MM.1S (cell line): ENCODE measurements at regions not wholly inside any gene's neighbourhood (a gene's known extent, or its start where the extent isn't known, plus 50 kb on each side); places are given as distances from the start of the nearest gene placed in this dataset.

Experiments used
- DNase-seq: peaks from one replicate; pipeline ENCODE4 v3.0.0-alpha.2; 2015
- H2AFZ ChIP-seq: fragments of 300-600 bp; sonication (generic); 2 replicates; pipeline ENCODE4 v1.6.0; 2016; ENCODE audit warnings: antibody characterized with exemption, low read length
- H3F3A ChIP-seq: fragments of 300-600 bp; sonication (generic); 2 replicates; pipeline ENCODE4 v1.6.1; 2016; ENCODE audit warnings: mild to moderate bottlenecking, antibody characterized with exemption, low read length, moderate library complexity, mixed read lengths; ENCODE audit not compliant: insufficient read depth
- H3K27ac ChIP-seq: fragments of 300-600 bp; sonication (generic); 2 replicates; pipeline ENCODE4 v1.5.1; 2016; ENCODE audit warnings: mild to moderate bottlenecking, low read length
- H3K27me3 ChIP-seq: fragments of 300-600 bp; sonication (generic); replicated peaks from 2 replicates; pipeline ENCODE4 v1.6.0; 2016; ENCODE audit warnings: low read length; ENCODE audit not compliant: insufficient read depth
- H3K36me3 ChIP-seq: fragments of 300-600 bp; sonication (generic); replicated peaks from 2 replicates; pipeline ENCODE4 v1.6.1; 2016; ENCODE audit warnings: mild to moderate bottlenecking, low read length, mixed read lengths; ENCODE audit not compliant: insufficient read depth
- H3K4me1 ChIP-seq: fragments of 300-600 bp; sonication (generic); 2 replicates; pipeline ENCODE4 v1.6.1; 2016; ENCODE audit warnings: low read length, mixed read lengths
- H3K4me2 ChIP-seq: fragments of 300-600 bp; sonication (generic); 2 replicates; pipeline ENCODE4 v1.6.0; 2016; ENCODE audit warnings: low read depth, low read length
- H3K4me3 ChIP-seq: fragments of 300-600 bp; sonication (generic); 2 replicates; pipeline ENCODE4 v1.5.1; 2016; ENCODE audit warnings: low read length, mixed read lengths
- H3K79me2 ChIP-seq: fragments of 300-600 bp; sonication (generic); 2 replicates; pipeline ENCODE4 v1.6.1; 2016; ENCODE audit warnings: mixed run types, low read length, mixed read lengths
- H3K9ac ChIP-seq: fragments of 300-600 bp; sonication (generic); 2 replicates; pipeline ENCODE4 v1.6.1; 2016; ENCODE audit warnings: low read length, mixed read lengths
- H3K9me2 ChIP-seq: fragments of 300-600 bp; sonication (generic); replicated peaks from 2 replicates; pipeline ENCODE4 v1.6.1; 2016; ENCODE audit warnings: mild to moderate bottlenecking, low read length, mixed read lengths; ENCODE audit not compliant: insufficient read depth
- H3K9me3 ChIP-seq: fragments of 300-600 bp; sonication (generic); replicated peaks from 2 replicates; pipeline ENCODE4 v1.6.1; 2016; ENCODE audit warnings: mild to moderate bottlenecking, low read length, mixed read lengths; ENCODE audit not compliant: insufficient read depth
- H4K20me1 ChIP-seq: fragments of 300-600 bp; sonication (generic); 2 replicates; pipeline ENCODE4 v1.6.1; 2016; ENCODE audit warnings: mild to moderate bottlenecking, low read length, moderate library complexity, mixed read lengths; ENCODE audit not compliant: insufficient read depth
- CTCF ChIP-seq: fragments of 300-600 bp; sonication (generic); IDR thresholded peaks from 2 replicates; pipeline ENCODE4 v1.5.1; 2016; ENCODE audit warnings: antibody characterized with exemption, low read length, mixed read lengths
- EZH2 ChIP-seq: fragments of 300-600 bp; sonication (generic); optimal IDR thresholded peaks from 2 replicates; pipeline ENCODE3; 2017; ENCODE audit warnings: low read depth, mild to moderate bottlenecking, antibody characterized with exemption, low read length, mixed read lengths
- EZH2phosphoT487 ChIP-seq: fragments of 300-600 bp; sonication (generic); IDR thresholded peaks from 2 replicates; pipeline ENCODE4 v1.6.1; 2018; ENCODE audit warnings: antibody characterized with exemption, low read length

- TF ChIP-seq EZH2phosphoT487 (no peak), EZH2 (no peak), CTCF (no peak)
- no peak overlapping the region for H3K4me3 ChIP-seq
These were observed 415.1 kb downstream of the SOX11 start for GRCh38 chr2:6107290-6107689.

GRCh38 chr2:6109831-6110230 is 417.6 kb downstream of the SOX11 start:
- no peak for DNase-seq
- Histone ChIP-seq H3K36me3 (no peaks in the 10 kb centered on the region), H3K9ac (no peak overlapping the region), H3F3A (no peaks in the 10 kb centered on the region), H3K9me2 (no peaks in the 10 kb centered on the region), H3K27me3 (no peaks in the 10 kb centered on the region), H3K4me2 (no peak overlapping the region), H3K4me1 (no peaks in the 10 kb centered on the region), H4K20me1 (no peaks in the 10 kb centered on the region), H3K79me2 (no peaks in the 10 kb centered on the region), H3K9me3 (no peaks in the 10 kb centered on the region), H3K27ac (no peak overlapping the region), H2AFZ (no peak overlapping the region), H3K4me3 (no peak overlapping the region)
- TF ChIP-seq EZH2, result no peak

More at GRCh38 chr2:6107290-6107689, 415.1 kb downstream of the SOX11 start:
- H2AFZ ChIP-seq, result no peak overlapping the region
- H3K79me2 ChIP-seq, result no peaks in the 10 kb centered on the region
- no peaks in the 10 kb centered on the region for H3K9me2 ChIP-seq
- no peaks in the 10 kb centered on the region for H3K36me3 ChIP-seq
- H3K27ac ChIP-seq, result no peak overlapping the region
- H3K9ac ChIP-seq, result no peak overlapping the region
- H3K27me3 ChIP-seq, result no peaks in the 10 kb centered on the region
- no peaks in the 10 kb centered on the region for H3K4me1 ChIP-seq
- H3F3A ChIP-seq, result no peaks in the 10 kb centered on the region
- no peaks in the 10 kb centered on the region for H3K9me3 ChIP-seq
- H4K20me1 ChIP-seq, result no peaks in the 10 kb centered on the region
- no peak for DNase-seq
- no peak overlapping the region for H3K4me2 ChIP-seq

GRCh38 chr2:6111781-6112261 is 419.6 kb downstream of the SOX11 start:
- H4K20me1 ChIP-seq, result no peaks in the 10 kb centered on the region
- H2AFZ ChIP-seq, result no peak overlapping the region
- H3K9ac ChIP-seq, result no peak overlapping the region
- H3K36me3 ChIP-seq, result no peaks in the 10 kb centered on the region
- H3K4me3 ChIP-seq, result no peak overlapping the region
- no peaks in the 10 kb centered on the region for H3K4me1 ChIP-seq
- no peak overlapping the region for H3K4me2 ChIP-seq
- H3K27me3 ChIP-seq, result no peaks in the 10 kb centered on the region
- no peaks in the 10 kb centered on the region for H3K9me2 ChIP-seq
- no peaks in the 10 kb centered on the region for H3F3A ChIP-seq
- no peak overlapping the region for H3K27ac ChIP-seq
- no peak for TF ChIP-seq EZH2phosphoT487
- TF ChIP-seq EZH2, result no peak
- no peak for TF ChIP-seq CTCF
- no peak for DNase-seq
- H3K9me3 ChIP-seq, result no peaks in the 10 kb centered on the region
- H3K79me2 ChIP-seq, result no peaks in the 10 kb centered on the region

GRCh38 chr2:6113786-6114185 is 421.6 kb downstream of the SOX11 start:
- Histone ChIP-seq H2AFZ (no peak overlapping the region), H3K27ac (no peak overlapping the region)
- TF ChIP-seq EZH2phosphoT487, result no peak
- TF ChIP-seq CTCF, result no peak
- TF ChIP-seq EZH2, result no peak

More at GRCh38 chr2:6113786-6114185, 421.6 kb downstream of the SOX11 start:
- Histone ChIP-seq H3K36me3 (no peaks in the 10 kb centered on the region), H3K79me2 (no peaks in the 10 kb centered on the region), H3K9me2 (no peaks in the 10 kb centered on the region), H3K27me3 (no peaks in the 10 kb centered on the region), H3K4me1 (no peaks in the 10 kb centered on the region), H3K9me3 (no peaks in the 10 kb centered on the region), H3K4me2 (no peak overlapping the region), H3K4me3 (no peak overlapping the region), H4K20me1 (no peaks in the 10 kb centered on the region), H3F3A (no peaks in the 10 kb centered on the region), H3K9ac (no peak overlapping the region)
- no peak for DNase-seq
